GM19463 (cell line): ENCODE measurements at regions not wholly inside any gene's neighbourhood (a gene's known extent, or its start where the extent isn't known, plus 50 kb on each side); places are given as distances from the start of the nearest gene placed in this dataset.

Experiments used
- ATAC-seq: cut with Tn5 transposase; IDR thresholded peaks from one replicate; pipeline ENCODE4 v1.9.1; 2021; ENCODE audit warnings: mild to moderate bottlenecking, moderate library complexity; ENCODE audit not compliant: unreplicated experiment

DNA sequence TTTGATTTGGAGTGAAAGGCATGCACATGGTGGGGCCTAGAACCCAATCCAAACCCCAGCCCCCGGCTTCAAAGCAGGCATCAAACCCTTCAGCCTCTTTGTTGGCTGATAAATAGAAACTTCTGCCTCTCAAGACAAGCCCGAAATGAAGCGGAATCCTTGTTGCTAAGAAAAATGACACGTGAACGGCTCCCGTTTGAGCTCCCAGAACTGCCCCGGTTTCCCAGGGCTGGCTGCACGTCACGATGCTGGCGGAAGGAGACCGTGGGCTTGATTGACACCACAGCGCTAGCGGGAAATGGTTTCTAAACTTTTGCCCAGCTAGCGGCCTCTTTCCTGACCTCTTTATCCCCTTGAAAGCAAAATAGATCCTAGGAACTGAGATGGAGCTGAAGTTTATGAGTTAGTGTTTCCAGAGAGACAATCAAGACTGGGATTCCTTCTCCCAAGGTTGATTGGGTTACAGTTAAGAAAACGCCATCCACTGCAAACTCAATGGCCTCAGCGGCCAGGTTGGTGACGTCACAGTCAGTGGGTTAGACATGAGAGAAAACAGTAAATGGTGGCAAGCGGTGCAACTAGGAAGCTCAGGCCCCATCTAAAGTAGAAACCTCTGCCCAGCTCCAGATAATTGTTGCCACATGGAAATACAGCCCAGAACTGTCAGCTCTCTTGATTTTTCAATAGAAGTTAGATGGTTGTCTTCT is 117.0 kb downstream of the ANKRD60 start:
- no peak for ATAC-seq

GRCh38 chr20:58109918-58110635 is 118.4 kb downstream of the ANKRD60 start:
- no peak for ATAC-seq

- ATAC-seq = no peak
Observed at GRCh38 chr20:58109126-58109880, 119.2 kb downstream of the ANKRD60 start.

- ATAC-seq = no peak
Observed at GRCh38 chr20:58107533-58107932, 120.9 kb downstream of the ANKRD60 start.

DNA sequence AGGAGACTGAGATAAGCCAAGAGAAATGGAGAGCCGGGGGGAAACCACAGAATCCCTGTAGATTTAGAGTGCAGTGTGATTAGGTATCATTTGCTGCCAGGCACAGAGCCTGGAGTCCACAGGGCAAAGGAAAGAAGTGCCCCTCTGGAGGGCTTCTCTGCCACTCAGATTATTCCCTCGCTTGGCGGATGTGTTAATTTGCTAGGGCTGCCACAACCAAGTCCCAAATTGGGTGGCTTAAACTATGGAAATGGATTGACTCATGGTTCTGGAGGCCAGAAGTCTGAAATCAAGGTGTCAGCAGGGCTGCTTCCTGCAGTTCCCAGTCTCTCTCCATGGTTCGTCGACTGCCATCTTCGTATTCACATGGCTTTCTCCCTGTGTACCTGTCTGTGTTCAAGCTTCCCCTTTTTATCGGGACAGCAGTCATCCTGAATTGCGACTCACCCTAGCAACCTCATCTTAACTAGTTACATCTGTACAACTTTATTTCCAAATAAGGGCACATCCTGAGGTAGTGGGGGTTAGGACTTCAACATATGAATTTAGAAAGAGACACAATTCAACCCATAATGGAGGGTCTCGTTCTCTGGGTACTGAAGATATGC is 122.2 kb downstream of the ANKRD60 start:
- ATAC-seq = no peak

GRCh38 chr20:58103961-58104360 is 124.5 kb downstream of the ANKRD60 start:
- ATAC-seq = no peak

DNA sequence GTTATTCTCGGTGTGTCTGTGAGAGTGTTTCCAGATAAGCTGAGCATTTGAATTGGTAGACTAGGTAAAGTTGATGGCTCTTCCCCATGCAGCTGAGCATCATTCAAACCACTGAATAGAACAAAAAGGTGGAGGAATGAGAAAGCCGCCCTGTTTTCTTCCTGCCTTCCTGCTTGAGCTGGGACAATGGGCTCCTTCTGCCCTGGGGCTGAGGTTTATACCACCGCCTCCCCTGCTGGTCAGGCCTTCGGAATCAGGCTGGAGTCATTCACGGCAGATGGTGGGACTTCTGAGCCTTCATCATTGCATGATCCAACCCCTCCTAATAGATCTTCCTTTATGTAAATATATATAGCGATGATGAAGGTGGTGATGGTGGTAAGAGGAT is 124.9 kb downstream of the ANKRD60 start:
- ATAC-seq = no peak

GRCh38 chr20:58102744-58103516 is 125.5 kb downstream of the ANKRD60 start:
- no peak for ATAC-seq

DNA sequence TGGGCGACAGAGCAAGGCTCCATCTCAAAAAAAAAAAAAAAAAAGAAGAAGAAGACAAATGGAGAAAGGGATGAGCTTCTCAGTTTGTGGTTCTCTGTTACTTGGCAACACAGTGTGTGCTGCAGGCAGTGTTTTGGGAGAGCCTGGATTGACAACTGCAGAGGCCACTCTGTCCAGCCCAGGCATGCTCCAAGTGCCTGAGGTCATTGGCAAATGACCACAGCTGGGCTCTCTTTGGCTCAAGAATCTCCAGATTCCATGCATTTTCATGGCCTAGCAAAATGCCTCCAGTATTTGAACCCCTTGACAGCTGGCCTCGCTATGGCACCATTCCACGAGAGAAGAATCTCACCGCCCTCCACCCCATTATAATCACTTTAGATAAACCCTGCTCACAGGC is 126.2 kb downstream of the ANKRD60 start:
- ATAC-seq = no peak

DNA sequence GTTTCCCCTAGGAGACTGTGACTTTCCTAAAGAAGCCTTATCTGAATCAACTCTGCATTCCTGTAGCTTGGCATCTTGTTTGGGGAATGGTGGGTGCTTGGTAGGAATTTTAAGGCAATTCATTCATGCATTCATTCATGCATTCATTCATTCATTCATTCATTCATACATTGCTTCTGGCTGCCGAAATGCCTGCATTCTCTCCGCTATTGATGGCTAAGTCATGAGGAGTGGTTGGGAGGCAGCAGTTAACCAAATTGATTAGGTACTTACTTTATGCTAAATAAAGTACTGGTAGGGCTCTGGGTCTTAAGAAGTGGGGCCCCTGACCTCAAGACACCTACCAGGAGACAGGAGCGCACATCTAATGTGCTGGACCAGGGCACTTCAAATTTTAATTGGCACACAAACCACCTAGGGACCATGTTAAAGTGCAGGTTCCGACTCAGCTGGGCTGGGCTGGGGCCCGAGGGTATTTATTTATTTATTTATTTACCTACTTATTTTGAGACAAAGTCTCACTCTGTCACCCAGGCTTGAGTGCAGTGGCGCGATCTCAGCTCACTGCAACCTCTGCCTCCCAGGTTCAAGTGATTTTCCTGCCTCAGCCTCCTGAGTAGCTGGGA is 127.6 kb downstream of the ANKRD60 start:
- no peak for ATAC-seq

DNA sequence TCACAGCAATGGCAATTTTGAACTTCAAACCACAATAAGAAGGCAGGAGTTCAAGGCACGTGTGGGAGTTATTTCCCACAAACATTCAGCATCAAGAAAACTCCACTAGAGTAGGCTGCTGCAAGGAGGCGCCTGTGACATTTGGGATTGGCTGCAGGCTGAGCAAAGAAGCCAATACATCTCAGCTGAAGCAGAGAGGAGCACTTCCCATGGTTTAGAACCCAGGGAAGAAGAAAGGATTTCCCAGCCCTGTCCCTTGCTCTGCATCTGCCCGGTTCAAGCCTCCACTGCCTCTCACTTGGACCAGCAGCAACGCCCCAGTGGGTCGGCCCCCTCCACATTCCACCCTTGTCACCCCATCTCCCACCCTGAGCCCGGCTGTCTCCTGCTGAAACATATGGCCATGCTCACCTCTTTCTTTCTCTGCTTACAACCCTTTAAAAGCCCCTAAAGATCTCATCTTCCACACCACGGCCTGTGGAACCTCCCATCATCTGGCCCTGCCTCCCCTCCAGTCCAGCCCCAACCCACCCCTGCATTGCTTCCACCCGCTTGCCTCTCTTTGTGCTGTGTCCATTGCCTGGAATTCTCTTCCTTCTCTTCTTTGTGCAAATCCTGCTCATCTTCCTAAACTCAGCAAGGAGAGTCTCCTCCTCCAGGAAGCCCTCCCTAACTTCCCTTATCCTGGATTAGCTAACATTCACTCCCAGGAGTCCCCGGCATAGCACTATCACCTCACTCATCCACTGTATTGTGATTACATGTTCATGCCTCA is 128.3 kb downstream of the ANKRD60 start:
- ATAC-seq = no peak

DNA sequence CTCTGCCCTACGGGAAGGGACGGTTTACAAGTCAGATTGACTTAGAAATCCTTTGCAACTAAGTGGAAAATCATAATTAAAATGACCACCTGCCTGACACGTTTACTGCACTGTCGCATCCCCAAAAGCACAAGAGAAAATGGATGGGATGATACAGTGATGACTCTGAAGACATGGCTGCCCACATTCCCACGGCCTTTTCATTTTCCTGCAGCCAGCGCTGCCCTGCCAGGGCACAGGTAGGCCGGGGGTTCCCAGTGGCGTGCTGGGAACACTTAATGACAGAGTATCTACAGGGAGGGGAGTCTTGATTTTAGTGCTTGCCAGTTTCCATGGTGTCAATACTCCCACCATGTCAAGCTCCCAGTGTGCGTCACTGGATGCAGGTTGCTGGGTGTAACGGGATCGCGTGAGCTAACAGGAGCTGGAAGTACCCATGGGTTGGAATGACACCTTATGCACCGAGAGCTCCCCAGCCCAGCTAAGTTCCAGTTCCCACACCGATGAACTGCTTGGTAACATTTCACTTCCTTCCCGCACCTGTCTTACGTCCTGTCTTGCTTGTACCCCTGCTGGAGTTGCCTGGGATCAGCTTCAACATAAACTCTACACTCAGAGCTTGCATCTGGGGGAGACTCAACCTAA is 129.0 kb downstream of the ANKRD60 start:
- ATAC-seq = no peak

DNA sequence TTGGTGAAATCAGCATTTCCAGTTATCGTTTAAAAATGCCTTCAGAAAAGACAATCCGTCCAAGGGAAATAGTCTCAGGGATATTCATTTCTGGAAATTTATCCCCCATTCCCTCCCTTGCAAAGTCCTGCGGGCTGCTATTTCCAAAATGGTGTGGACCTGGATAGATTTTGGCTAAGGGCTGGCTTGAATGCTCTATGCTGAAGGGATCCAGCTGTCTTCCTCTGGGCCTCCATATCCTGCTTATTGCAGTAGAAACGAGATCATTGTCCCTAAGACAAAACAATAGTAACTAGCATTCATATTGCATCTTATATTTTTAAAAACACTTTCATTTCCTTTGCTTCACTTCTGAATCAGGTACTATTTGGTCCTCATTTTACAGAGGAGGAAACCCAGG is 129.9 kb downstream of the ANKRD60 start:
- ATAC-seq = no peak

DNA sequence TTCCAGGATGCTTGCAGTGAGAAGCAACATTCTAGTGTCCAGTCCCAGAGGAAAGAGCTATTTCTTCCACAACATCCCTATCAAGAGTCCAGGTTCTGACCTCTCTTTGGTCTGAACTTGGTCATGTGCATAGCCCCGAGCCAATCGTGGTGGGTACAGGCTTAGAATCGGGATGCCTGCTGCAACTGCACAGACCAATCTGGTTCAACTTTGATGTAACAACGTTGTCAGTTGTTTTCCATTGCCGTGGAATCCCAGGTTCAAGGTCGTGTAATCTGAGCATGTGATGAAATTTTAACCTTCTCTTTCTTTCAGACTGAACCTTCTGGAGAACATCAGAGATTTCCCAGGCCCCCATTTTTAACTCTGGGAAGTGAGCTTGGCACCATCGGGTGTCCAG is 130.5 kb downstream of the ANKRD60 start:
- ATAC-seq = no peak

DNA sequence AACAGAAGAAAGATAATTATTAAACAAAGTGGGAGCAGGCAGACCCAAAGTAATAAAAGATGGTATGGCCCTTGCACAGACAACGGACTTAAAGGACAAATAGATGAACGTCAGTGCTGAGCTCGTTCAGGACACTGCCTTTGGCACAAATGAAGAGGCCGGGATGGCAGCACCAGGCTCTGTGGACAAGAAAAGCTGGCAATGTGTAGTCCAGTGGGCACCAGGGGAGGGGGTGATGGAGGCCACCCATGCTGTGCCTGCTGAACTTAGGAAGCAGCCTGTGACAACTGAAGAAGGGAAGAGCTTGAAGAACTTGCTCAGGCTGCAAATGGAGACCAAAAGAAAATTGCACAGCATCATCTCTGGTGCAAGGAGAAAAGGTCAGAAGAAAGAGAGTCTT is 131.0 kb downstream of the ANKRD60 start:
- no peak for ATAC-seq

- no peak for ATAC-seq
Observed at GRCh38 chr20:58096880-58097423, 131.5 kb downstream of the ANKRD60 start.

DNA sequence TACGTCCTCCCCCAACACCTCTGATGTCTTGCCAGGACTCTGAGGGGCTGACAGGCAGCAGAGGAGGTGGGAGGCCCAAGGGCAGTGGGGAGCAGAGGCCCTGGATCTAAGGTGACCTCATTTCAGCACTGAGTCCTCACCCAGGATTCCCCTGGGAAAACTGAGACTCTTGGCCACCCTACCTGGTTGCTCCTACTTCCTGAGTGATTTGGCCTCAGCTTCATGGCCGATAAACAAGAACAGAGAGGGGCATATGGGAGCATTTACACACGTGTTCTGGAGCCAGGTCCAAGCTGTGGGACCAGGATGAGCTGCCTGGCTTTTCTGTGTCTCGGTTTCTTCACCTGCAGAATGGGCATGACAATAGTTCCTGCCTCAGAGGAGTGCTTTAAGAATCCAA is 133.8 kb downstream of the ANKRD60 start:
- ATAC-seq = no peak

GRCh38 chr20:58094160-58094559 is 134.3 kb downstream of the ANKRD60 start:
- no peak for ATAC-seq

DNA sequence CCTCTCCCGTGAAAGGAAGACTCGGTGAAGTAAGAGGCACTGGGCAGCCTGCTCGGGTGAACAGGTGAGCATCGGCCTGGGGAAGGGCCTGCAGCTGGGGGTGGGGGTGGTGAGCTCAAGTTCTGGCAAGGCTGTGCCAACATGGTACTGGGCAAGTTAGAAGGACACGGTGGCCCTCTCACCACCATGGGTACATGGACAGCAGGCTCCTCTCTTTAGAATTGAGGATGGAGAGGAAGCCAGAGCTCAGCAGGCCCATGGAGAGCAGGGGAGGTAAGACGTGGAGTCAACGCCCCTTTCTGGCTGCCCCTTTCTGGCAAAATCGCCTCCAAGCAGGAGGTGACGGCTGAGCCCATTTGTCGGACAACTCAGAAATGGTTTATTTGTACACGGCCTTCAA is 135.6 kb downstream of the ANKRD60 start:
- ATAC-seq = no peak
